Mesendoderm (in vitro differentiated cells): ENCODE measurements at regions not wholly inside any gene's neighbourhood (a gene's known extent, or its start where the extent isn't known, plus 50 kb on each side); places are given as distances from the start of the nearest gene placed in this dataset.

Source experiments
- DNase-seq: peaks from one replicate; pipeline ENCODE4 v3.0.0; 2013
- H2AK5ac ChIP-seq: 2 replicates; pipeline ENCODE4 v1.6.1; 2013; ENCODE audit warnings: low read length, inconsistent platforms
- H2BK120ac ChIP-seq: 2 replicates; pipeline ENCODE4 v1.6.1; 2013; ENCODE audit warnings: low read depth, mild to moderate bottlenecking, low read length, moderate library complexity, mixed read lengths
- H2BK15ac ChIP-seq: replicated peaks from 2 replicates; pipeline ENCODE4 v1.6.1; 2013; ENCODE audit warnings: low read depth, mild to moderate bottlenecking, moderate library complexity
- H2BK5ac ChIP-seq: 2 replicates; pipeline ENCODE4 v1.6.1; 2013; ENCODE audit warnings: low read length, inconsistent platforms
- H3K18ac ChIP-seq: 2 replicates; pipeline ENCODE4 v1.6.1; 2013; ENCODE audit warnings: mild to moderate bottlenecking, low read length, mixed read lengths
- H3K23ac ChIP-seq: one replicate; pipeline ENCODE4 v1.6.1; 2013; ENCODE audit warnings: low read length
- H3K27ac ChIP-seq: 2 replicates; pipeline ENCODE4 v1.5.1; 2013; ENCODE audit warnings: low read depth, mild to moderate bottlenecking, inconsistent platforms, low read length, moderate library complexity
- H3K27me3 ChIP-seq: 2 replicates; pipeline ENCODE4 v1.6.1; 2013; ENCODE audit warnings: low read length, control low read depth, mild to moderate bottlenecking, inconsistent platforms; ENCODE audit not compliant: insufficient read depth, poor library complexity
- H3K36me3 ChIP-seq: 2 replicates; pipeline ENCODE4 v1.6.1; 2013; ENCODE audit warnings: low read length, inconsistent platforms; ENCODE audit not compliant: control insufficient read depth, insufficient read depth
- H3K4ac ChIP-seq: one replicate; pipeline ENCODE4 v1.6.1; 2013; ENCODE audit warnings: low read depth, mild to moderate bottlenecking, low read length, moderate library complexity
- H3K4me1 ChIP-seq: 2 replicates; pipeline ENCODE4 v1.6.1; 2013; ENCODE audit warnings: low read depth, low read length, inconsistent platforms; ENCODE audit not compliant: control insufficient read depth
- H3K4me2 ChIP-seq: 2 replicates; pipeline ENCODE4 v1.6.1; 2013; ENCODE audit warnings: low read length
- H3K4me3 ChIP-seq: 2 replicates; pipeline ENCODE4 v1.5.1; 2013; ENCODE audit warnings: mild to moderate bottlenecking, low read length
- H3K56ac ChIP-seq: one replicate; pipeline ENCODE4 v1.6.1; 2013; ENCODE audit warnings: low read length
- H3K79me1 ChIP-seq: 2 replicates; pipeline ENCODE4 v1.6.1; 2013; ENCODE audit warnings: low read length, inconsistent platforms
- H3K79me2 ChIP-seq: 2 replicates; pipeline ENCODE4 v1.6.1; 2013; ENCODE audit warnings: mild to moderate bottlenecking, low read length; ENCODE audit not compliant: control insufficient read depth, insufficient read depth
- H3K9ac ChIP-seq: 2 replicates; pipeline ENCODE4 v1.6.1; 2013; ENCODE audit warnings: low read length, inconsistent platforms
- H4K5ac ChIP-seq: one replicate; pipeline ENCODE4 v1.6.1; 2013; ENCODE audit warnings: low read length
- H4K8ac ChIP-seq: one replicate; pipeline ENCODE4 v1.6.1; 2013; ENCODE audit warnings: low read depth, mild to moderate bottlenecking, control low read depth, low read length, moderate library complexity
- WGBS: extraction: QIAGEN DNeasy Blood & Tissue Kit; methylation state at CpG from one replicate; pipeline ENCODE4 v1.1.7; 2013; ENCODE audit warnings: low lambda C conversion rate, missing lambda C conversion rate; ENCODE audit not compliant: insufficient coverage; ENCODE audit errors: extremely low coverage; 5-methylcytosine and 5-hydroxymethylcytosine counted together

DNA sequence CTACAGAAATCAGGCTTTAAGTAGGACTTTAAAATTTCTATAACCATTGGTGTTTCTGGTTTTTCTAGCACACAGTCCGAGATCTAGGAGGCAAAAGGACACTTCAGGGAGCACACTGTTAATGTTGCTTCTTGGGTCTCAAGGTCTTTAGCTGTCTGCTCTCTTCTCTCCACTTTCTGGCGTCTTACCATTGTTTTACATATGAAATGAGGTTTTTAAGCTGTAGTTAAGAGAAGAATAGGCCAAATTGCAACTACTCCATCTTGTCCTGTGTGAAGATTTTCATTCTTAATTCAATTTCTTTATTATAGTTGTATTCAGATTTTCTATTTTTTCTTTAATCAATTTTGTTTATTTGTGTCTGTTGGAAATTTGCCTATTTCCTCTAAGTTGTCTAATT lies 151.4 kb downstream of the WNT7A start:
- Histone ChIP-seq H3K4me3 (no peak overlapping the region), H3K56ac (no peak overlapping the region), H3K23ac (no peak overlapping the region), H3K36me3 (no peaks in the 10 kb centered on the region), H3K27ac (no peak overlapping the region), H2BK120ac (no peak overlapping the region), H3K79me1 (no peaks in the 10 kb centered on the region), H3K4ac (no peak overlapping the region), H3K9ac (no peak overlapping the region), H2AK5ac (no peak overlapping the region), H3K4me2 (no peak overlapping the region), H3K4me1 (no peaks in the 10 kb centered on the region), H4K5ac (no peak overlapping the region), H3K18ac (no peak overlapping the region), H3K79me2 (no peaks in the 10 kb centered on the region), H4K8ac (no peak overlapping the region), H2BK15ac (no peak overlapping the region), H3K27me3 (no peaks in the 10 kb centered on the region), H2BK5ac (no peak overlapping the region)
- no CpG with 5 or more reads among the region's 2 CpGs for WGBS
- DNase-seq = no peak

DNA sequence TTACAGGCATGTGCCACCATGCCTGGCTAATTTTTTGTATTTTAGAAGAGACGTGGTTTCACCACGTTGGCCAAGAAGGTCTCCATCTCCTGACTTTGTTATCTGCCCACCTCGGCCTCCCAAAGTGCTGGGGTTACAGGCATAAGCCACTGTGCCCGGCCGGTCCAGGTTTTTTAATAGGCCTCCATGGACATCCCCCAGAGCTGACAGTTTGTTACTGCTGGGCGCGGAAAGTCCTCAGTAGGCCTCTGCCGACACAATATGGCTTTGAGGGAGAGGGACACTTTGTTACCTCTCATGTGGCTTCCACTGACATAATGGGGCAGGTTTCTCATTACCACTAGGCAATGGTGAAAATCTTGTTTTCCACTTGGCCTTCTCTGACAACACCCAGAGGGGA lies 152.0 kb downstream of the WNT7A start:
- Histone ChIP-seq H3K4ac (no peak overlapping the region), H3K56ac (peak overlapping the region; percentile 17), H3K23ac (no peak overlapping the region), H2BK15ac (no peak overlapping the region), H4K8ac (no peak overlapping the region), H3K4me3 (no peak overlapping the region), H3K27ac (no peak overlapping the region), H3K4me1 (no peaks in the 10 kb centered on the region), H2BK5ac (no peak overlapping the region), H3K18ac (no peak overlapping the region), H2BK120ac (no peak overlapping the region), H3K9ac (no peak overlapping the region), H3K36me3 (no peaks in the 10 kb centered on the region), H4K5ac (no peak overlapping the region), H3K79me2 (no peaks in the 10 kb centered on the region), H3K27me3 (no peaks in the 10 kb centered on the region), H2AK5ac (no peak overlapping the region), H3K4me2 (no peak overlapping the region), H3K79me1 (no peaks in the 10 kb centered on the region)
- no peak for DNase-seq
- WGBS = no CpG with 5 or more reads among the region's 8 CpGs

GRCh38 chr3:13723676-13724207 lies 156.1 kb downstream of the WNT7A start:
- Histone ChIP-seq H3K4ac (no peak overlapping the region), H3K79me1 (no peaks in the 10 kb centered on the region), H3K23ac (no peak overlapping the region), H2BK5ac (no peak overlapping the region), H3K9ac (no peak overlapping the region), H3K4me2 (no peak overlapping the region), H3K56ac (no peak overlapping the region), H2AK5ac (no peak overlapping the region), H2BK15ac (no peak overlapping the region), H3K36me3 (no peaks in the 10 kb centered on the region), H4K5ac (no peak overlapping the region), H3K79me2 (no peaks in the 10 kb centered on the region), H4K8ac (no peak overlapping the region), H3K4me1 (no peaks in the 10 kb centered on the region), H3K4me3 (no peak overlapping the region), H3K27me3 (no peaks in the 10 kb centered on the region), H2BK120ac (no peak overlapping the region), H3K27ac (no peak overlapping the region), H3K18ac (no peak overlapping the region)
- no peak for DNase-seq
- no CpG with 5 or more reads among the region's 4 CpGs for WGBS

GRCh38 chr3:13722178-13722577 lies 157.7 kb downstream of the WNT7A start:
- Histone ChIP-seq H4K5ac (no peak overlapping the region), H2BK15ac (no peak overlapping the region), H2BK120ac (no peak overlapping the region), H3K27ac (no peak overlapping the region), H3K9ac (no peak overlapping the region), H3K79me1 (no peaks in the 10 kb centered on the region), H3K23ac (no peak overlapping the region), H2AK5ac (no peak overlapping the region), H3K27me3 (no peaks in the 10 kb centered on the region), H2BK5ac (no peak overlapping the region), H3K56ac (no peak overlapping the region), H3K36me3 (no peaks in the 10 kb centered on the region), H3K18ac (no peak overlapping the region), H3K79me2 (no peaks in the 10 kb centered on the region), H3K4me2 (no peak overlapping the region), H3K4ac (no peak overlapping the region), H3K4me3 (no peak overlapping the region), H4K8ac (no peak overlapping the region), H3K4me1 (no peaks in the 10 kb centered on the region)
- no peak for DNase-seq

GRCh38 chr3:13718436-13718835 lies 161.4 kb downstream of the WNT7A start:
- no peaks in the 10 kb centered on the region for H3K79me1 ChIP-seq
- H3K56ac ChIP-seq = no peak overlapping the region
- H3K4me2 ChIP-seq = no peak overlapping the region
- H3K4ac ChIP-seq = no peak overlapping the region
- no peak overlapping the region for H2BK120ac ChIP-seq
- H3K18ac ChIP-seq = no peak overlapping the region
- no peak overlapping the region for H2AK5ac ChIP-seq
- no peak overlapping the region for H4K8ac ChIP-seq
- H4K5ac ChIP-seq = no peak overlapping the region
- no peaks in the 10 kb centered on the region for H3K36me3 ChIP-seq
- no peak overlapping the region for H3K9ac ChIP-seq
- H2BK5ac ChIP-seq = no peak overlapping the region
- WGBS = no CpG with 5 or more reads among the region's 7 CpGs
- H2BK15ac ChIP-seq = no peak overlapping the region
- no peak overlapping the region for H3K4me3 ChIP-seq
- H3K79me2 ChIP-seq = no peaks in the 10 kb centered on the region
- no peak overlapping the region for H3K23ac ChIP-seq
- no peak overlapping the region for H3K27ac ChIP-seq
- H3K4me1 ChIP-seq = no peaks in the 10 kb centered on the region
- no peaks in the 10 kb centered on the region for H3K27me3 ChIP-seq
- no peak for DNase-seq

GRCh38 chr3:13718000-13718399 lies 161.9 kb downstream of the WNT7A start:
- Histone ChIP-seq H2AK5ac (no peak overlapping the region), H3K4me2 (no peak overlapping the region), H3K79me2 (no peaks in the 10 kb centered on the region), H3K56ac (no peak overlapping the region), H3K4ac (no peak overlapping the region), H3K79me1 (no peaks in the 10 kb centered on the region), H4K8ac (no peak overlapping the region), H2BK120ac (no peak overlapping the region), H3K4me3 (no peak overlapping the region), H4K5ac (no peak overlapping the region), H3K4me1 (no peaks in the 10 kb centered on the region), H2BK5ac (no peak overlapping the region), H3K9ac (no peak overlapping the region), H3K18ac (no peak overlapping the region), H2BK15ac (no peak overlapping the region), H3K36me3 (no peaks in the 10 kb centered on the region), H3K27me3 (no peaks in the 10 kb centered on the region), H3K27ac (no peak overlapping the region), H3K23ac (no peak overlapping the region)
- WGBS = no CpG with 5 or more reads among the region's 2 CpGs
- DNase-seq = no peak
